MG63 (cell line): ENCODE measurements at regions not wholly inside any gene's neighbourhood (a gene's known extent, or its start where the extent isn't known, plus 50 kb on each side); places are given as distances from the start of the nearest gene placed in this dataset.
"Not testable (repeated sequence)": the region's sequence is repeated elsewhere in the genome, so short reads cannot be mapped to it uniquely, and the experiment has no call there.

Source experiments
- DNase-seq: peaks from one replicate; pipeline ENCODE4 v3.0.0-alpha.2; 2020
- H3K27me3 ChIP-seq: fragments of 250-450 bp; sonication (Bioruptor Pico); 2 replicates; pipeline ENCODE4 v1.5.1; 2020; ENCODE audit warnings: mild to moderate bottlenecking, moderate library complexity
- H3K36me3 ChIP-seq: fragments of 250-450 bp; sonication (Bioruptor Pico); 2 replicates; pipeline ENCODE4 v1.5.1; 2020; ENCODE audit warnings: mild to moderate bottlenecking, moderate library complexity
- H3K4me3 ChIP-seq: fragments of 250-450 bp; sonication (Bioruptor Pico); 2 replicates; pipeline ENCODE4 v1.5.1; 2020; ENCODE audit warnings: mild to moderate bottlenecking, moderate library complexity
- H3K9me3 ChIP-seq: fragments of 250-450 bp; sonication (Bioruptor Pico); 2 replicates; pipeline ENCODE4 v1.5.1; 2020; ENCODE audit warnings: mild to moderate bottlenecking, moderate library complexity

- Histone ChIP-seq H3K9me3 (no peaks in the 10 kb centered on the region), H3K4me3 (no peak overlapping the region), H3K27me3 (no peaks in the 10 kb centered on the region), H3K36me3 (no peaks in the 10 kb centered on the region)
- DNase-seq = no peak
Measured at GRCh38 chr13:55007681-55008080, 1979.1 kb downstream of the OLFM4 start.

GRCh38 chr13:55013051-55013450 lies 1984.4 kb downstream of the OLFM4 start:
- Histone ChIP-seq H3K9me3 (no peaks in the 10 kb centered on the region), H3K36me3 (no peaks in the 10 kb centered on the region), H3K27me3 (no peaks in the 10 kb centered on the region), H3K4me3 (no peak overlapping the region)
- DNase-seq = no peak

GRCh38 chr13:55029280-55029679 lies 2000.7 kb downstream of the OLFM4 start:
- Histone ChIP-seq H3K9me3 (no peaks in the 10 kb centered on the region), H3K27me3 (no peaks in the 10 kb centered on the region), H3K36me3 (no peaks in the 10 kb centered on the region), H3K4me3 (no peak overlapping the region)
- DNase-seq = no peak

GRCh38 chr13:55038230-55038629 lies 2009.6 kb downstream of the OLFM4 start:
- DNase-seq = no peak
- no peaks in the 10 kb centered on the region for H3K36me3 ChIP-seq
- no peaks in the 10 kb centered on the region for H3K27me3 ChIP-seq
- H3K9me3 ChIP-seq = no peaks in the 10 kb centered on the region
- no peak overlapping the region for H3K4me3 ChIP-seq

GRCh38 chr13:55053891-55054550 lies 2025.4 kb downstream of the OLFM4 start:
- H3K27me3 ChIP-seq, H3K9me3 ChIP-seq, H3K4me3 ChIP-seq, H3K36me3 ChIP-seq, DNase-seq: not testable (repeated sequence)

- H3K4me3 ChIP-seq, DNase-seq, H3K27me3 ChIP-seq, H3K9me3 ChIP-seq, H3K36me3 ChIP-seq: not testable (repeated sequence)
Measured at GRCh38 chr13:55055666-55056065, 2027.1 kb downstream of the OLFM4 start.

GRCh38 chr13:55062662-55063061 lies 2034.0 kb downstream of the OLFM4 start:
- H3K36me3 ChIP-seq = no peaks in the 10 kb centered on the region

GRCh38 chr13:55067946-55068345 lies 2039.3 kb downstream of the OLFM4 start:
- no peaks in the 10 kb centered on the region for H3K36me3 ChIP-seq
- H3K9me3 ChIP-seq = no peaks in the 10 kb centered on the region
- H3K27me3 ChIP-seq = no peaks in the 10 kb centered on the region
- no peak for DNase-seq
- H3K4me3 ChIP-seq = no peak overlapping the region

More at GRCh38 chr13:55062662-55063061, 2034.0 kb downstream of the OLFM4 start:
- Histone ChIP-seq H3K4me3 (no peak overlapping the region), H3K9me3 (no peaks in the 10 kb centered on the region), H3K27me3 (no peaks in the 10 kb centered on the region)
- DNase-seq = no peak

- H3K36me3 ChIP-seq = no peaks in the 10 kb centered on the region
- DNase-seq = no peak
- no peak overlapping the region for H3K4me3 ChIP-seq
- no peaks in the 10 kb centered on the region for H3K27me3 ChIP-seq
- H3K9me3 ChIP-seq = no peaks in the 10 kb centered on the region
Measured at GRCh38 chr13:55069746-55070145, 2041.1 kb downstream of the OLFM4 start.

- no peak for DNase-seq
- no peaks in the 10 kb centered on the region for H3K9me3 ChIP-seq
- H3K27me3 ChIP-seq = no peaks in the 10 kb centered on the region
- H3K36me3 ChIP-seq = no peaks in the 10 kb centered on the region
- H3K4me3 ChIP-seq = no peak overlapping the region
Measured at GRCh38 chr13:55073000-55073399, 2044.4 kb downstream of the OLFM4 start.

GRCh38 chr13:55084630-55085029 lies 2056.0 kb downstream of the OLFM4 start:
- H3K36me3 ChIP-seq = no peaks in the 10 kb centered on the region
- no peaks in the 10 kb centered on the region for H3K27me3 ChIP-seq
- no peak overlapping the region for H3K4me3 ChIP-seq
- no peak for DNase-seq
- no peaks in the 10 kb centered on the region for H3K9me3 ChIP-seq

- Histone ChIP-seq H3K36me3 (no peaks in the 10 kb centered on the region), H3K9me3 (no peaks in the 10 kb centered on the region), H3K27me3 (no peaks in the 10 kb centered on the region), H3K4me3 (no peak overlapping the region)
- no peak for DNase-seq
Measured at GRCh38 chr13:55087085-55087484, 2053.6 kb upstream of the PRR20A start.

GRCh38 chr13:55090612-55091011 lies 2050.1 kb upstream of the PRR20A start:
- Histone ChIP-seq H3K9me3 (no peaks in the 10 kb centered on the region), H3K4me3 (no peak overlapping the region), H3K27me3 (no peaks in the 10 kb centered on the region), H3K36me3 (no peaks in the 10 kb centered on the region)
- no peak for DNase-seq

GRCh38 chr13:55091172-55091571 lies 2049.5 kb upstream of the PRR20A start:
- Histone ChIP-seq H3K36me3 (no peaks in the 10 kb centered on the region), H3K27me3 (no peaks in the 10 kb centered on the region), H3K9me3 (no peaks in the 10 kb centered on the region), H3K4me3 (no peak overlapping the region)
- no peak for DNase-seq

- no peak for DNase-seq
- no peaks in the 10 kb centered on the region for H3K9me3 ChIP-seq
- H3K36me3 ChIP-seq = no peaks in the 10 kb centered on the region
- H3K27me3 ChIP-seq = no peaks in the 10 kb centered on the region
- no peak overlapping the region for H3K4me3 ChIP-seq
Measured at GRCh38 chr13:55106509-55106908, 2034.2 kb upstream of the PRR20A start.

- H3K9me3 ChIP-seq = no peaks in the 10 kb centered on the region
- no peaks in the 10 kb centered on the region; the same call in none of the 2 replicates for H3K27me3 ChIP-seq
- no peak for DNase-seq
- H3K36me3 ChIP-seq = no peaks in the 10 kb centered on the region
- H3K4me3 ChIP-seq = no peak overlapping the region
Measured at GRCh38 chr13:55120631-55121030, 2020.1 kb upstream of the PRR20A start.

GRCh38 chr13:55155046-55155445 lies 1985.7 kb upstream of the PRR20A start:
- H3K36me3 ChIP-seq = no peaks in the 10 kb centered on the region
- H3K27me3 ChIP-seq = no peaks in the 10 kb centered on the region
- no peak overlapping the region for H3K4me3 ChIP-seq
- DNase-seq = no peak
- H3K9me3 ChIP-seq = no peaks in the 10 kb centered on the region

- H3K27me3 ChIP-seq = no peaks in the 10 kb centered on the region
- no peaks in the 10 kb centered on the region for H3K36me3 ChIP-seq
- H3K4me3 ChIP-seq = no peak overlapping the region
- H3K9me3 ChIP-seq = no peaks in the 10 kb centered on the region
- no peak for DNase-seq
Measured at GRCh38 chr13:55159765-55160164, 1981.0 kb upstream of the PRR20A start.

GRCh38 chr13:55160867-55161266 lies 1979.9 kb upstream of the PRR20A start:
- H3K9me3 ChIP-seq = no peaks in the 10 kb centered on the region
- H3K36me3 ChIP-seq = no peaks in the 10 kb centered on the region
- DNase-seq = no peak
- H3K4me3 ChIP-seq = no peak overlapping the region
- no peaks in the 10 kb centered on the region for H3K27me3 ChIP-seq
